Lower lobe of right lung (tissue), 2 donors: ENCODE measurements at regions not wholly inside any gene's neighbourhood (a gene's known extent, or its start where the extent isn't known, plus 50 kb on each side); places are given as distances from the start of the nearest gene placed in this dataset.
A peak's percentile ranks its signal among the peaks of the same experiment; 100 is the strongest.

Experiments
- ATAC-seq, 2 donors: fragments of 200-7000 bp; cut with Tn5 transposase; one replicate each; pipeline ENCODE4 v1.9.1; 2020 to 2022; ENCODE audit warnings: mild to moderate bottlenecking in 2 of 2, moderate library complexity in 2 of 2
- DNase-seq: peaks from one replicate; pipeline ENCODE4 v3.0.0-alpha.2; 2020
- H3K27ac ChIP-seq: fragments of 200-600 bp; one replicate; pipeline ENCODE4 v1.8.0; 2022
- H3K27me3 ChIP-seq: fragments of 200-600 bp; one replicate; pipeline ENCODE4 v1.8.0; 2022; ENCODE audit warnings: low read depth
- H3K36me3 ChIP-seq: fragments of 200-600 bp; one replicate; pipeline ENCODE4 v1.8.0; 2022; ENCODE audit warnings: mild to moderate bottlenecking
- H3K4me1 ChIP-seq: fragments of 200-600 bp; one replicate; pipeline ENCODE4 v1.8.0; 2022
- H3K4me3 ChIP-seq: fragments of 200-600 bp; one replicate; pipeline ENCODE4 v1.8.0; 2022; ENCODE audit warnings: mild to moderate bottlenecking
- H3K9me3 ChIP-seq: fragments of 200-600 bp; one replicate; pipeline ENCODE4 v1.8.0; 2022
- CTCF ChIP-seq: fragments of 200-600 bp; IDR thresholded peaks from one replicate; pipeline ENCODE4 v1.8.0; 2022; ENCODE audit warnings: antibody characterized with exemption, mild to moderate bottlenecking
- intact Hi-C: fragments of 100-400 bp; cut with DNase I; formaldehyde crosslinking; loops from one replicate; pipeline ENCODE4 v1.11.0; 2022
- donor health status: DM: no; HTN: yes; CAD: no; lungs with severe emphysema.

- ATAC-seq (peak in 1 of 2 donors; percentile 8), DNase-seq (no peak)
- H3K9me3 ChIP-seq: no peaks in the 10 kb centered on the region
- intact Hi-C loops: no loop called here
- no peak for TF ChIP-seq CTCF
- H3K27ac ChIP-seq: peak overlapping the region; percentile 18
- H3K27me3 ChIP-seq: no peaks in the 10 kb centered on the region
- no peak overlapping the region for H3K4me3 ChIP-seq
- peaks cover 28% of the 10 kb centered on the region for H3K4me1 ChIP-seq
- no peaks in the 10 kb centered on the region for H3K36me3 ChIP-seq
These were observed 343.2 kb downstream of the KCNRG start for GRCh38 chr13:50358231-50359040.

- Histone ChIP-seq H3K36me3 (no peaks in the 10 kb centered on the region), H3K9me3 (no peaks in the 10 kb centered on the region), H3K4me1 (peaks cover 22% of the 10 kb centered on the region), H3K27ac (no peak overlapping the region), H3K4me3 (no peak overlapping the region), H3K27me3 (no peaks in the 10 kb centered on the region)
- DNase-seq (no peak), ATAC-seq (no peak)
- no peak for TF ChIP-seq CTCF
- intact Hi-C loops: no loop called here
These were observed 343.8 kb downstream of the KCNRG start for GRCh38 chr13:50359041-50359367.

GRCh38 chr13:50359779-50360178, 344.5 kb downstream of the KCNRG start:
- Histone ChIP-seq H3K4me1 (peaks cover 24% of the 10 kb centered on the region), H3K27me3 (no peaks in the 10 kb centered on the region), H3K9me3 (no peaks in the 10 kb centered on the region), H3K27ac (no peak overlapping the region), H3K4me3 (no peak overlapping the region), H3K36me3 (no peaks in the 10 kb centered on the region)
- intact Hi-C loops: no loop called here
- no peak for ATAC-seq
- TF ChIP-seq CTCF: no peak
- DNase-seq: no peak

- no peak for ATAC-seq
- Histone ChIP-seq H3K27ac (no peak overlapping the region), H3K4me1 (peaks cover 32% of the 10 kb centered on the region), H3K27me3 (no peaks in the 10 kb centered on the region), H3K9me3 (no peaks in the 10 kb centered on the region), H3K36me3 (no peaks in the 10 kb centered on the region), H3K4me3 (no peak overlapping the region)
- intact Hi-C loops: no loop called here
- DNase-seq: no peak
- TF ChIP-seq CTCF: no peak
These were observed 345.4 kb downstream of the KCNRG start for GRCh38 chr13:50360637-50361036.

- Histone ChIP-seq H3K27me3 (no peaks in the 10 kb centered on the region), H3K36me3 (no peaks in the 10 kb centered on the region), H3K27ac (no peak overlapping the region), H3K9me3 (no peaks in the 10 kb centered on the region), H3K4me1 (peaks cover 36% of the 10 kb centered on the region), H3K4me3 (no peak overlapping the region)
- no peak for TF ChIP-seq CTCF
- ATAC-seq (no peak), DNase-seq (no peak)
- intact Hi-C loops: no loop called here
These were observed 346.0 kb downstream of the KCNRG start for GRCh38 chr13:50361282-50361681.
